Tibial nerve (tissue), 4 donors: ENCODE measurements at regions not wholly inside any gene's neighbourhood (a gene's known extent, or its start where the extent isn't known, plus 50 kb on each side); places are given as distances from the start of the nearest gene placed in this dataset.

Source experiments
- DNase-seq, 2 donors: peaks; one replicate each; pipeline ENCODE4 v3.0.0-alpha.2; 2019; ENCODE audit warnings: low spot score in 2 of 2
- H3K27ac ChIP-seq, 4 donors: fragments of 200-600 bp; sonication (generic) in 3 of 4; one replicate each; pipeline ENCODE4 v1.5.1; 2017 to 2019; ENCODE audit warnings: mild to moderate bottlenecking in 1 of 4
- H3K27me3 ChIP-seq, 2 donors: fragments of 200-600 bp; sonication (generic) in 1 of 2; one replicate each; pipeline versions ENCODE4 v1.5.1 to v1.6.0; 2017 to 2019
- H3K36me3 ChIP-seq, 3 donors: fragments of 200-600 bp; sonication (generic); one replicate each; pipeline ENCODE4 v1.5.1; 2018 to 2019
- H3K4me1 ChIP-seq, 4 donors: fragments of 200-600 bp; sonication (generic) in 3 of 4; one replicate each; pipeline ENCODE4 v1.5.1; 2017 to 2019
- H3K4me3 ChIP-seq, 4 donors: fragments of 200-600 bp; sonication (generic) in 3 of 4; one replicate each; pipeline ENCODE4 v1.5.1; 2017 to 2019; ENCODE audit warnings: mild to moderate bottlenecking in 1 of 4, moderate library complexity in 1 of 4
- H3K9me3 ChIP-seq, 4 donors: fragments of 200-600 bp; sonication (generic) in 3 of 4; one replicate each; pipeline ENCODE4 v1.5.1; 2017 to 2019
- EP300 ChIP-seq, 2 donors: sonication (generic); formaldehyde crosslinking; IDR thresholded peaks; one replicate each; pipeline ENCODE4 v1.6.1; 2017; ENCODE audit warnings: antibody characterized with exemption in 2 of 2, mild to moderate bottlenecking in 1 of 2
- POLR2A ChIP-seq, 2 donors: fragments of 450-650 bp; IDR thresholded peaks; one replicate each; pipeline ENCODE4 v1.6.1; 2017; ENCODE audit warnings: antibody characterized with exemption in 2 of 2, mild to moderate bottlenecking in 2 of 2, moderate library complexity in 2 of 2
- WGBS, 2 donors: methylation state at CpG; one replicate each; pipeline ENCODE4 v1.1.5; 2018; 5-methylcytosine and 5-hydroxymethylcytosine counted together
- TF ChIP-seq, protein P1 (sequence below), 5 experiments: fragments of 200-600 bp in 3 of 5; fragments of 450-650 bp in 2 of 5; sonication (generic) in 3 of 5; IDR thresholded peaks; one replicate each; pipeline ENCODE4 v1.5.1; 2016 to 2019; ENCODE audit warnings: antibody characterized with exemption in 5 of 5, mild to moderate bottlenecking in 3 of 5, moderate library complexity in 2 of 5

DNA sequence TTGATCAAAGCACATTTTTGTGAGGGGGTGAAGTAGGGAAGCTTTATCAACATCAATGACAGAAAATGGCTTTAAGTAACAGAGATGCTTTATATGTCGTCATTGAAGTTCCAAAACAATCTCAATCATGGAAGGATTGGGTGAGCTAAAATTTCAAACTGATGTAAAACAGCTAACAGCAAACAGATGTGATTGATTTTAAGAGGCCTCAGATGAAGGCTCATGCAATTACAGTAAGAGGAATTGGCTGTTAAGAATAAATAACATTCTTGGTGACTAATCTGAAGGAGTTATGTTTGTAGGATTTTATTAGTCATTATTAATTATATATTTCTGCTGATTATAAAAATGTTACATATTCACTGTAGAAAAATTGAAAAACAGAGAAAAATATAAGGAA lies 63.5 kb upstream of the PUM3 start:
- no peak overlapping the region for H3K4me3 ChIP-seq
- WGBS, 2 donors, result 54 to 67% methylated on average over 1 of the region's 1 CpG
- no peaks in the 10 kb centered on the region for H3K27me3 ChIP-seq
- DNase-seq, result no peak
- H3K36me3 ChIP-seq, result no peaks in the 10 kb centered on the region
- H3K27ac ChIP-seq, result no peak overlapping the region
- no peaks in the 10 kb centered on the region for H3K4me1 ChIP-seq
- H3K9me3 ChIP-seq, result no peaks in the 10 kb centered on the region
- no peak for TF ChIP-seq EP300 (IDR thresholded peaks at IDR 0.05)
- no peak for TF ChIP-seq POLR2A (IDR thresholded peaks at IDR 0.05)
- TF ChIP-seq, protein P1, sequence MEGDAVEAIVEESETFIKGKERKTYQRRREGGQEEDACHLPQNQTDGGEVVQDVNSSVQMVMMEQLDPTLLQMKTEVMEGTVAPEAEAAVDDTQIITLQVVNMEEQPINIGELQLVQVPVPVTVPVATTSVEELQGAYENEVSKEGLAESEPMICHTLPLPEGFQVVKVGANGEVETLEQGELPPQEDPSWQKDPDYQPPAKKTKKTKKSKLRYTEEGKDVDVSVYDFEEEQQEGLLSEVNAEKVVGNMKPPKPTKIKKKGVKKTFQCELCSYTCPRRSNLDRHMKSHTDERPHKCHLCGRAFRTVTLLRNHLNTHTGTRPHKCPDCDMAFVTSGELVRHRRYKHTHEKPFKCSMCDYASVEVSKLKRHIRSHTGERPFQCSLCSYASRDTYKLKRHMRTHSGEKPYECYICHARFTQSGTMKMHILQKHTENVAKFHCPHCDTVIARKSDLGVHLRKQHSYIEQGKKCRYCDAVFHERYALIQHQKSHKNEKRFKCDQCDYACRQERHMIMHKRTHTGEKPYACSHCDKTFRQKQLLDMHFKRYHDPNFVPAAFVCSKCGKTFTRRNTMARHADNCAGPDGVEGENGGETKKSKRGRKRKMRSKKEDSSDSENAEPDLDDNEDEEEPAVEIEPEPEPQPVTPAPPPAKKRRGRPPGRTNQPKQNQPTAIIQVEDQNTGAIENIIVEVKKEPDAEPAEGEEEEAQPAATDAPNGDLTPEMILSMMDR (IDR thresholded peaks at IDR 0.05), result no peak

DNA sequence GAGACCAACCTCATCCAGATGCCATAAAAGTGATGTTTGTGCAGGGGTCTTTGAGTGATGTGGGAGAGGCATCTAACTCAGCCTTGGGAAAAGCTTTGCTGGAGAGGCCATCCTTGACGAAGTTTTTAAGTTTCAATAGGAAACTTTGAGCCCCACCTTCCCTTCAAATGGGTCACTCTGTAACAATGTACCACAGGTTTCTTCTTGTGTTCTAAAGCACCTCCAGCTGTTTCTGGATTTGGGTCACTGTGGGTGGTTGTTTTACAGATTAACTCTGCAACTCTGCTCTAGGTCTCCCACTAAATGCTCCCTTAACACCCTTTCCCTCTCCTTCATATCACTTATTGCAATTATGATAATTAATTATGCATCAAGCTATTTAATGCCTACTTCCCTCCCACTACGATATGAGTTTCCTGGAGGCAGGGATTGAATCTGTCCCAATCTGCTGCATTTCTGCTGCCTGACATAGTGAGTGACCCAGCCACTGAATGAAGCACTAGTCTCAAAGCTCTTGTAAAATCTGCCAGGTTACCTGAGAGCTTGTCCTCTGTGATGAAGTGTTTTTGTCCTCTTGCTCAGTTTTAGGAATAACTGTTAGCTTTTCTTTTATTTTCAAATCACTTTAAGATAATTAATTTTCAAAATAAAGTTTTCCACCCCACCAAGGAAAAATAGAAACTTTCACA lies 60.5 kb upstream of the PUM3 start:
- Histone ChIP-seq H3K4me3 (no peak overlapping the region), H3K4me1 (no peaks in the 10 kb centered on the region), H3K27me3 (no peaks in the 10 kb centered on the region), H3K9me3 (peaks cover 0 to 5% (median 0%) of the 10 kb centered on the region in 4 donors), H3K27ac (no peak overlapping the region), H3K36me3 (no peaks in the 10 kb centered on the region)
- no peak for DNase-seq
- TF ChIP-seq, protein P1 (IDR thresholded peaks at IDR 0.05), result no peak
- no peak for TF ChIP-seq EP300 (IDR thresholded peaks at IDR 0.05)
- WGBS, 2 donors, result 46 to 49% methylated on average over 2 of the region's 2 CpGs
